ENCODE measurements at regions not wholly inside any gene's neighbourhood (a gene's known extent, or its start where the extent isn't known, plus 50 kb on each side); places are given as distances from the start of the nearest gene placed in this dataset.

GRCh38 chr9:38120961-38121360, 51.9 kb upstream of the SHB start:
- H3K79me2 ChIP-seq (ENCODE audit: insufficient read depth, low read length) = no peaks in the 10 kb centered on the region
- H4K20me1 ChIP-seq (ENCODE audit: insufficient read depth, low read length) = no peaks in the 10 kb centered on the region
- no peaks in the 10 kb centered on the region for H3K27me3 ChIP-seq (ENCODE audit: insufficient read depth, low read length, poor library complexity)
- no peaks in the 10 kb centered on the region for H3K36me3 ChIP-seq (ENCODE audit: insufficient read depth, low read length)
- H3K4me1 ChIP-seq (ENCODE audit: insufficient read depth, low read length) = peaks cover 17% of the 10 kb centered on the region
- no peak overlapping the region for H3K9ac ChIP-seq (ENCODE audit: low read depth, low read length)
- H3K27ac ChIP-seq (ENCODE audit: low read length) = no peak overlapping the region
- no peak for ATAC-seq (ENCODE audit: insufficient read depth, low read depth)
- no peak overlapping the region for H2AFZ ChIP-seq (ENCODE audit: low read depth, low read length)
- no peak for TF ChIP-seq EZH2 (IDR thresholded peaks at IDR 0.05; ENCODE audit: borderline replicate concordance, low read depth, low read length, severe bottlenecking)
- TF ChIP-seq CTCF (IDR thresholded peaks at IDR 0.05; ENCODE audit: borderline replicate concordance, extremely low read depth, low read length, poor library complexity, severe bottlenecking) = no peak
- H3K9me3 ChIP-seq (ENCODE audit: insufficient read depth, low read length, severe bottlenecking) = no peaks in the 10 kb centered on the region
- no peak overlapping the region for H3K4me2 ChIP-seq (ENCODE audit: insufficient read depth, low read length)
- H3K4me3 ChIP-seq (ENCODE audit: low read depth in 1 of 2, low read length in 2 of 2) = no peak overlapping the region
- no peak for DNase-seq

- Histone ChIP-seq H3K4me1 (ENCODE audit: insufficient read depth, low read length) (peaks cover 5% of the 10 kb centered on the region; the same call in 1 of the 2 replicates), H3K79me2 (ENCODE audit: insufficient read depth, low read length) (no peaks in the 10 kb centered on the region), H2AFZ (ENCODE audit: low read depth, low read length) (no peak overlapping the region), H3K9ac (ENCODE audit: low read depth, low read length) (no peak overlapping the region), H4K20me1 (ENCODE audit: insufficient read depth, low read length) (no peaks in the 10 kb centered on the region), H3K4me2 (ENCODE audit: insufficient read depth, low read length) (no peak overlapping the region), H3K27ac (ENCODE audit: low read length) (no peak overlapping the region), H3K9me3 (ENCODE audit: insufficient read depth, low read length, severe bottlenecking) (no peaks in the 10 kb centered on the region), H3K36me3 (ENCODE audit: insufficient read depth, low read length) (no peaks in the 10 kb centered on the region), H3K27me3 (ENCODE audit: insufficient read depth, low read length, poor library complexity) (no peaks in the 10 kb centered on the region), H3K4me3 (ENCODE audit: low read depth in 1 of 2, low read length in 2 of 2) (no peak overlapping the region)
- DNase-seq (no peak), ATAC-seq (ENCODE audit: insufficient read depth, low read depth) (no peak)
- TF ChIP-seq EZH2 (IDR thresholded peaks at IDR 0.05; ENCODE audit: borderline replicate concordance, low read depth, low read length, severe bottlenecking) (no peak), CTCF (IDR thresholded peaks at IDR 0.05; ENCODE audit: borderline replicate concordance, extremely low read depth, low read length, poor library complexity, severe bottlenecking) (no peak)
Measured at GRCh38 chr9:38119560-38120236, 50.7 kb upstream of the SHB start.

- H3K4me3 ChIP-seq (ENCODE audit: low read depth in 1 of 2, low read length in 2 of 2) = no peak overlapping the region
- no peaks in the 10 kb centered on the region for H3K36me3 ChIP-seq (ENCODE audit: insufficient read depth, low read length)
- no peak for DNase-seq
- H3K4me1 ChIP-seq (ENCODE audit: insufficient read depth, low read length) = peaks cover 5% of the 10 kb centered on the region; the same call in 1 of the 2 replicates
- H3K79me2 ChIP-seq (ENCODE audit: insufficient read depth, low read length) = no peaks in the 10 kb centered on the region
- H4K20me1 ChIP-seq (ENCODE audit: insufficient read depth, low read length) = no peaks in the 10 kb centered on the region
- no peak overlapping the region for H3K27ac ChIP-seq (ENCODE audit: low read length)
- H3K4me2 ChIP-seq (ENCODE audit: insufficient read depth, low read length) = no peak overlapping the region
- no peaks in the 10 kb centered on the region for H3K9me3 ChIP-seq (ENCODE audit: insufficient read depth, low read length, severe bottlenecking)
- ATAC-seq (ENCODE audit: insufficient read depth, low read depth) = no peak
- no peak overlapping the region for H3K9ac ChIP-seq (ENCODE audit: low read depth, low read length)
- no peak for TF ChIP-seq CTCF (IDR thresholded peaks at IDR 0.05; ENCODE audit: borderline replicate concordance, extremely low read depth, low read length, poor library complexity, severe bottlenecking)
- no peak for TF ChIP-seq EZH2 (IDR thresholded peaks at IDR 0.05; ENCODE audit: borderline replicate concordance, low read depth, low read length, severe bottlenecking)
- no peaks in the 10 kb centered on the region for H3K27me3 ChIP-seq (ENCODE audit: insufficient read depth, low read length, poor library complexity)
- H2AFZ ChIP-seq (ENCODE audit: low read depth, low read length) = no peak overlapping the region
Measured at GRCh38 chr9:38118862-38119438, 49.9 kb upstream of the SHB start.

Measured in DND-41 (cell line).